ENCODE measurements at regions not wholly inside any gene's neighbourhood (a gene's known extent, or its start where the extent isn't known, plus 50 kb on each side); places are given as distances from the start of the nearest gene placed in this dataset.

GRCh38 chr2:234835738-234836137 lies 116.1 kb upstream of the SH3BP4 start:
- no peak for DNase-seq (ENCODE audit: low read depth)

- DNase-seq (ENCODE audit: low read depth) = no peak
Measured at GRCh38 chr2:234834228-234834923, 117.4 kb upstream of the SH3BP4 start.

DNA sequence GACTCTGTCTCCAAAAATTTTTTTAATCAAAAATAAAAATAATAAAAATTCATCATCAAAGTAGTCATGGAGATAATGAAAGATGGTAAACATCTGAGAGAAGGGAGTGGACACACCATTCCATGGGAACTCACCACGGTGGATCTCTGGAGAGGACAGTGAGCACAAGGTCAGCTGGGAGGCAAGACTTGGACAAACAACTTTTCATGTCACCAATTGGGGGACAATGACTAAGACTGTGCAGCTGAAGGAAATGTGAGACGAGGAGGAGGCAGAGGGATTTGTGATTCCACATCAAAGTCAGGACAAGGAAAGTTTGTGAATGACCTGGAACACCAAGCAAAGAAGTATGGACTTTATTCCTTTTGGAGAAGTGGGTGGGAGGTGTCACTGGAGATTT lies 121.0 kb upstream of the SH3BP4 start:
- no peak for DNase-seq (ENCODE audit: low read depth)

DNA sequence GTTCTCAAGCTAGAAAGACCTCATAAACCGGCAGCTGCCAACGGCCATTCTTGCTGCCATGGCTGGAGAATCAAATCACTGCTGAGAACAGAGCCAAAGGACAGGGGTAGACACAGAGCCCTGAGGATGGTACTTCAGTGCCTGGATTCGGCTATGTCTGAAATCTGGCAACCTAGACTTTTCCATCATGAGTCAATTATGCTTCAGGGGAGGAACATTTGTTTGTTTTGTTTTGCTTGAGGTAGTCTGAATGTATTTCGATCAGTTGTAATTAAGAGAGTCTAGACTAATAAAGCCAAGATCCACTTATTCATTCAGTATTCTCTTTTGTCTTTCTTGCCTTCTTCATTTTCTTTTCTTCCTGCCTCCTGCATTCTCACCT lies 122.8 kb upstream of the SH3BP4 start:
- DNase-seq (ENCODE audit: low read depth) = no peak

DNA sequence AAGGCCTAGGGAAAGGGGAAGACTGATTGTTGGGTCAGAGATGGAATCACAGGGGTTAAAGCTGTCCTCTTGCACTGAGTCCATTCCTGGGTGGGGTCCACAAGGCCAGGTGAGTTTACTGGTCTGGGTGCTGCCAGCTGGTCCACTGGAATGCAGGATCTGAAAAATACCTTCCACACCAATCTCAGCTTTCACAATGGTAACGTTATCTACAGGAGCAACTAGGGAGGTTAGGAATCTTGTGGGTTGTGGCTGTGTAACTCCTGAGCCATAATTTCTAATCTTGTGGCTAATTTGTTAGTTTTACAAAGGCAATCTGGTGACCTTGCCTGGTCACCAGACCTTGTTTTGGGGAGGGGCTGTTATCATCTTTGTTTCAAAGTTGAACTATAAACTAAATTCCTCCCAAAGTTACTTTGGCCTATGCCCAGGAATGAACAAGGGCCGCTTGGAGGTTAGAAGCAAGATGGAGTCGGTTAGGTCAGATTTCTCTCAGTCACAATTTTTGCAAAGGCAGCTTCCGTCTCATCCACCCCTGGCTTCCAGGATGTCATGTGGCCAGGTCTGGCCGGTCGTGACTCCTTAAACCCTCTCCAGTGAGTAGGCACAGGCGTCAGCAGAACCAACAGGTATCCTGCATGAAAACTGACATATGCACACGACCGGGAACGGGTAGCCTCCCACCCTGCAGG lies 123.3 kb upstream of the SH3BP4 start:
- no peak for DNase-seq (ENCODE audit: low read depth)

DNA sequence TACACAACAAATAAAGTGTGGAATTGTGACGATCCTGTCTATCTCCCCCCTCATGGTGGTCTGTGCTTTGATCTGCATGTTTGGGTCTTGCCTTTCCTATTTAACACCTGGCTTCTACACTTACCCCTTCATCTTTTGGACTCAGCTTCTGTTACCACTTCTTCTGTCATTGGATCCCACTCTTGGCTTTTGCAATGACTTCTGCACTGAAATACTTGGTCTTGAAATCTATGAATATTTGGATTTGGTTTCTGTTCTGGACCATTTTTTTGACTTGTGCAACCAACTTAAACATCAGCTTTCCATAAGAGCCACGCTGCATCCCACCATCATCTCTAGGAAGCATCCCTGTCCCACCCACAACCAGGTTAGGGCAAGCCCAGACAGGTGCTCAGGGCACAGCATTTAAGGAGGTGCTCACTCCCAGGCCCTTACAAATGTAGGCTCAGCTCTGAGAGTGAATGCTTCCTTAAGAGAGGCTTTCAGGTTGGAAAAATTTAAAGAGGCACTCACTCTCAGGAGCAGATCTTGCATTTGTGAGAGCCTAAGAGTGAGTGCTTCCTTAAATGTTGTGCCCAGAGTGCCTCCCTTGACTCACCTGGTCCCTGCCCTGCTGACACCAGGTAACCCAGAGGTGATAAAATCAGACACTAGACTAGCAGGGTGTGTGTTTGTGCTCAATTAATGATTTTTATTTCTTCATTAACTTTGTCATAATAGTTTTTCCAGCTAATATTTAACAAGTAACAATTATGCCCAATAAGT lies 124.5 kb upstream of the SH3BP4 start:
- no peak for DNase-seq (ENCODE audit: low read depth)

- no peak for DNase-seq (ENCODE audit: low read depth)
Measured at GRCh38 chr2:234826681-234827080, 125.1 kb upstream of the SH3BP4 start.

DNA sequence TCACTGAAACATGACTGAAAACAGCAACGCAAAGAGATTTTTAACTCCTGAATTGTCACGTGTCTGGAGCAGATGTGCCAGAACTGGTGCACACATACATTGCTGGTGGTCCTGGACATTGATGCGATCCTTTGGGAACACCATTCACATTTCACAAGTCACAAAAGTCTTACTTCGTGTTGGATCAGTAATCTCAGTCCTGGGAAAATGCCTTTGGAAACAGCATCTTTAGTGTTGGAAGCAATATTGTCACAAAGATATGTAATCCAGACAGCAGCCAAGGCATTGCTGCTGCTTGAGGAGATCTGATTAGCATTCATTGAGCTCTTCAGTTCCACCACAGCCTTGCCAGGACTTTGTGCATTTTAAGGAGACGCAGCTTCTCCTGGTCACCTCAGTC lies 126.2 kb upstream of the SH3BP4 start:
- DNase-seq (ENCODE audit: low read depth) = no peak

DNA sequence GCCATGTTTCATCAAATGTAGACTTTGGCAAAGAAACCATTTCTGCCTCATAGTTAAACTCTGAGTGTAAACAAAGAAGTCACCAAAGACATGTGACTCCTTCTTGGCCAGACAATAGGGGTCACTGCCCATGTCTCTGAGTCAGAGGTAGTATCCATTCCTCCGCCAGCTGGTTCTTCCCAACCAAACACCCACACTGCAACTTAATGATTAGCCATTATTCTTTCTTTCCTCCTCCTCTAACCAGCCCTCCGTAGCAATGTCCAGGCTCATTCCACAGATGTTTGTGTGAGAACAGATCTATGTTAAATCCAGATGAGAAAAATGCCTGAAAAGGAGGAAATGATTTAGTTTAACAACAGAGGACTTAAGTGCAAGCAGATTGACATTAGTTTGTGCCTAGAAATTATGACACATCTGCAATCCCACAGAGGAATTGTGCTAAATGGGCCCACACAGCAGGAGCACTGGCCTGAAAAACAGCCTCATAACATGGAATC lies 127.9 kb upstream of the SH3BP4 start:
- no peak for DNase-seq (ENCODE audit: low read depth)

- DNase-seq (ENCODE audit: low read depth) = no peak
Measured at GRCh38 chr2:234823196-234823876, 128.5 kb upstream of the SH3BP4 start.

DNA sequence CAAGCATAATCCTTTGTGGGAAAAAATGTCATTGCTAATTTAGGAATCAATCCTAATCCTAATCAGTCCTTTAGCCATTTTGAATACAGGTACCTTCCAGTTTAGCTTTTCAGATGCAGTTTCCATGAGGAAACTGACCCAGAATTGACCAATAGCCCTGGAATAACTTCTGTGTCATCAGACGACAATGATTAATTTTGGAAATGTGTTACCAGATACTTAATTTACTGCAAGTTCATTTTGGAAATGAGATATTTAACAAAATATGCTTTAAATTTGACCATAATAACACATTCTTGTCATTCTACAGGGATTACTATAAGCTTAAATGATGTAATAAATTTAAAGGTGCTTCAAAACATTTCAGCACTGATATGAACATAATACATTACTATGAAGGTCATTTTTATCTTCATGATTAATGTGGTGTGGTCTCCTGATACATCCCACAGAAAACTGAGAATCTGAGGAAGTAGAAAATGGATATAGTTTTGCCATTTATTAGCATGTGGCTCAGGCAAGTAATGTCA lies 129.8 kb upstream of the SH3BP4 start:
- DNase-seq (ENCODE audit: low read depth) = no peak

- DNase-seq (ENCODE audit: low read depth) = no peak
Measured at GRCh38 chr2:234818937-234819336, 132.9 kb upstream of the SH3BP4 start.

GRCh38 chr2:234816491-234816890 lies 135.3 kb upstream of the SH3BP4 start:
- DNase-seq (ENCODE audit: low read depth) = no peak

DNA sequence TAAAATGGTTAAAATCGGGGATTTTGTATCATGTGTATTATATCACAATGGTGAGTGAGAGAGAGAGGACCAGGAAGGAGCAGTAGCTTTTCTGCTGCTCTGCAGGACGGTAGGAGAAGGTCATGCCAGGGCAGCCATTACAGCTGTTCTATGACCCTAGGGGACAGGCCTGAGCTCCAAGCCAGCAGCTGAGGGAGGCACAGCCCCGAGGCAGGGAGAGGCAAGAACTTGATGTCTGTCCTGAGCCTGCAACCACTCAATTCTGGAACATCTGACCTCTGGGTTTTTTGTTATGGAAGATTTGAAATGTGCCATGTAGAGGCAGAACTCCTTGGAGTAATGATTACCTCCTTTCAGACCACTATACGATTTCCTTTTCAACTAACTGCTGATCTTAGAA lies 135.8 kb upstream of the SH3BP4 start:
- no peak for DNase-seq (ENCODE audit: low read depth)

DNA sequence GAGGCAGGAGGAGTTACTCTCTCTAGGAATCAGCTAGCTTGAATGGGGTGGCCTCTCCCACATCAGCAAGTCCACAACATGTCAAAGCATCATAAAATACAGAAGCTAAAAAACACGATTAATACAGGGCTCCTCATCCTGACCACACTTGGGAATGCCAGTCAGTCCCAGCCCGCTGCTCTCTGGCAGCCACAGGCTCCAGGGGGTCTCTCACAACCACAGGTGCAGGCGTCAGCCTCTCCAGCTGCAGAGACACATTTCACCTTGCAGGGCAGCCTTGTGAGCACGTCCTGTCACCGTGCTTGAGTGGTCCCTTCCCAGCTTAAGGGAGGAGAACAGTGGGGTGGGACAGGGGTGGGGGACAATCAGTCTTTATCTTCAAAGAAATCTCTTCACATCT lies 137.4 kb upstream of the SH3BP4 start:
- DNase-seq (ENCODE audit: low read depth) = no peak

GRCh38 chr2:234812851-234813250 lies 139.0 kb upstream of the SH3BP4 start:
- no peak for DNase-seq (ENCODE audit: low read depth)

GRCh38 chr2:234808907-234809306 lies 142.9 kb upstream of the SH3BP4 start:
- no peak for DNase-seq (ENCODE audit: low read depth)

GRCh38 chr2:234806818-234807217 lies 145.0 kb upstream of the SH3BP4 start:
- no peak for DNase-seq (ENCODE audit: low read depth)

GRCh38 chr2:234805836-234806235 lies 146.0 kb upstream of the SH3BP4 start:
- no peak for DNase-seq (ENCODE audit: low read depth)

DNA sequence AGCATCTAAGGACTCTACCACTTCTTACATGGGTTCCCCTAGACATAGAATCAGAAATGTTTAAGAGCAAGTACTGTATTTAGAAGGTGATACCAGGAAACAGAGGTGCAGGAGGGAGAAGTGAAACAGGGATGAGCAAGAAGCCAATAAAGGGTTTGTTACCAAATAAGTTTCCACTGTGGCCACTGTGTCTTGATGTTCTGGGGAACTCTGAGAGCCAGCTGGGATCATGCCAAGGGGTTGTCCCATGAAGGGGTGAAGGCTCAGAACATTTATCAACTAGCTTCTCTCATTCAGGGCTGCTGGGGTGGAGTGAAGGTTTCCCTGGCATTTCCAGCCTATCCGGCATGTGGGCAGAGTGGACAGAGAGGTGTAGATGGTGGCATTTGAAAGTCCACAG lies 147.1 kb upstream of the SH3BP4 start:
- no peak for DNase-seq (ENCODE audit: low read depth)

- DNase-seq (ENCODE audit: low read depth) = no peak
Measured at GRCh38 chr2:234802845-234803171, 149.0 kb upstream of the SH3BP4 start.

DNA sequence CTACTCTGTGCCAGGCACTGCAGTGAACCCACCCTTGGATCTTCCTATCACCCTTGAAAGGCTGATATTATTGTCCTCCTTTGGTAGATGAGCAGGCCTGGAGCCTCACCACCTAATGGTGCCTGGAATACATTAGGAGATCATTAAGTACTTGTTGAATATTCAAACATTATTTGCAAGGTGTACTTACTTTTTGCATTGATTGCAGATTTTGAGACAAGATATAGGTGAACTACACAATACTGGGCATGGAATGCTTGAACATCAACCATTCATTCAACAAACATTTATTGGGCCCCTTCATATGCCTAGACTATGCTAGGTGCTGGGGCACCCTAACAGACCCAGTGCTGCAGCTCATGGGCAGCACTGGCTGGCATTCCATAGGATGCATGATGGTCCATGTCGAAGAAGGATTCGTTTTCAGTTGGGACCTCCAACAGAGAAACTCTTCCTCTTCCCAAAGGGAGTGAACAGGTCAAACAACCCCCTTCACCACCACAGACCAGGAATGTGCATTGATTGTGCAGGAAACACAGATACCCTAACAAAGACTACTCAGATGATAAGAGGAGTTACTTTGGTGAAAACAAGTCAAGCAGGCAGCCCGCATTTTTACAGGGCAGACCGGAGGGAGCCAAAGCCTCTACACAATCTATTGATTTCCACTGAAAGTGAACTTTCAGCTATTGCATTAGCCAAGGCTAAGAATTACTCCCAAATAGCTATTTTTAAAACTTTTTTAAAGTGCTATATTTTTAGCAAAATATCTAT lies 149.6 kb upstream of the SH3BP4 start:
- no peak for DNase-seq (ENCODE audit: low read depth)
